NB4 (cell line): ENCODE measurements at regions not wholly inside any gene's neighbourhood (a gene's known extent, or its start where the extent isn't known, plus 50 kb on each side); places are given as distances from the start of the nearest gene placed in this dataset.

Experiments
- DNase-seq: peaks from one replicate; pipeline ENCODE4 v3.0.0; 2010; ENCODE audit warnings: low read depth
- H3K4me3 ChIP-seq: one replicate; pipeline ENCODE4 v1.5.1; 2011; ENCODE audit warnings: mild to moderate bottlenecking, low read depth, low read length, moderate library complexity
- MYC ChIP-seq: IDR thresholded peaks from 2 replicates; pipeline ENCODE4 v1.6.1; 2011; ENCODE audit warnings: low read depth, low read length
- POLR2A ChIP-seq: IDR thresholded peaks from 2 replicates; pipeline ENCODE4 v1.6.1; 2011; ENCODE audit warnings: mild to moderate bottlenecking; ENCODE audit not compliant: insufficient read length; ENCODE audit errors: extremely low read depth
- TF ChIP-seq, protein P1 (sequence below): IDR thresholded peaks from one replicate; pipeline ENCODE4 v1.5.1; 2012; ENCODE audit warnings: low read depth, low read length
- TF ChIP-seq, protein P2 (sequence below): IDR thresholded peaks from 2 replicates; pipeline ENCODE4 v1.6.1; 2011; ENCODE audit warnings: low read depth, low read length

DNA sequence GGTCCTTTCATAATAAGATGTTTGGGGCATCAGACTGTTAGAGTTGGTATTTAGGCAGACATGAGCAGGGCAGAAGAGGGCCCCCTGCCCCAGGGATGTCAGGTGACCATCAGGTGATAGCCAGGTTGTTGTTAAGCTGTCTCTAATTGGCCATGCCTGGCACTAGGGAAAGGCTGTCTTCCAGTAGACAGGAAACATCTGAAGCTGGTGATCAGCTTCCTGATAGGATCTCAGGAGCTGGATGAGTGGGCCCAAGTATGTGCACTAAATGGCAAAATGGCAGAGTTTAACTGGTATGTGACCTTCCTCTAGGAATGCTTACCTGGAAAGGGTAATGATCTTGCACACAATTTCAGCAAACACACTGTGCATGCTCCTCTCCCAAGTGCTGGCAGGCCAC is 190.7 kb downstream of the CDH26 start:
- no peak for DNase-seq
- H3K4me3 ChIP-seq: no peak overlapping the region
- TF ChIP-seq MYC (no peak), POLR2A (no peak)
- TF ChIP-seq, protein P1, sequence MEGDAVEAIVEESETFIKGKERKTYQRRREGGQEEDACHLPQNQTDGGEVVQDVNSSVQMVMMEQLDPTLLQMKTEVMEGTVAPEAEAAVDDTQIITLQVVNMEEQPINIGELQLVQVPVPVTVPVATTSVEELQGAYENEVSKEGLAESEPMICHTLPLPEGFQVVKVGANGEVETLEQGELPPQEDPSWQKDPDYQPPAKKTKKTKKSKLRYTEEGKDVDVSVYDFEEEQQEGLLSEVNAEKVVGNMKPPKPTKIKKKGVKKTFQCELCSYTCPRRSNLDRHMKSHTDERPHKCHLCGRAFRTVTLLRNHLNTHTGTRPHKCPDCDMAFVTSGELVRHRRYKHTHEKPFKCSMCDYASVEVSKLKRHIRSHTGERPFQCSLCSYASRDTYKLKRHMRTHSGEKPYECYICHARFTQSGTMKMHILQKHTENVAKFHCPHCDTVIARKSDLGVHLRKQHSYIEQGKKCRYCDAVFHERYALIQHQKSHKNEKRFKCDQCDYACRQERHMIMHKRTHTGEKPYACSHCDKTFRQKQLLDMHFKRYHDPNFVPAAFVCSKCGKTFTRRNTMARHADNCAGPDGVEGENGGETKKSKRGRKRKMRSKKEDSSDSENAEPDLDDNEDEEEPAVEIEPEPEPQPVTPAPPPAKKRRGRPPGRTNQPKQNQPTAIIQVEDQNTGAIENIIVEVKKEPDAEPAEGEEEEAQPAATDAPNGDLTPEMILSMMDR: no peak
- TF ChIP-seq, protein P2, sequence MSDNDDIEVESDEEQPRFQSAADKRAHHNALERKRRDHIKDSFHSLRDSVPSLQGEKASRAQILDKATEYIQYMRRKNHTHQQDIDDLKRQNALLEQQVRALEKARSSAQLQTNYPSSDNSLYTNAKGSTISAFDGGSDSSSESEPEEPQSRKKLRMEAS: no peak

DNA sequence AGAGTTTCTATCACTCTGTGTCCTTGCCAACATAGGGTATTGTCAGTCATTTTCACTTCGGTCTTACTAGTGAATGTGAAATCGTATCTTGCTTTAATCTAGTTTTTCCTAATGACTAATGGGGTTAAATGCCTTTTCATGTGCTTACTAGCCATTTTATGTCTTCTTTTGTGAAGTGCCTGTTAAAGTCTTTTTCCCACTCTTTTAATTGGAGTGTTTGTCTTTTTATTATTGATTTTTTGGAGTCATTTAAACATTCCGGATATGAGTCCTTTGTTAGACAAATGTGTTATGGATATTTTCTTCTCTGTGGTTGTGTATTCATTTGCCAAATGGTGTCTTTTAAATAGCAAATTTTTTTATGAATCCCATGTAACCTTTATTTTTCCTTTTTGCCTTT is 194.6 kb downstream of the CDH26 start:
- no peak overlapping the region for H3K4me3 ChIP-seq
- no peak for DNase-seq
- TF ChIP-seq, protein P1: no peak
- no peak for TF ChIP-seq MYC
- TF ChIP-seq POLR2A: no peak
- TF ChIP-seq, protein P2: no peak

DNA sequence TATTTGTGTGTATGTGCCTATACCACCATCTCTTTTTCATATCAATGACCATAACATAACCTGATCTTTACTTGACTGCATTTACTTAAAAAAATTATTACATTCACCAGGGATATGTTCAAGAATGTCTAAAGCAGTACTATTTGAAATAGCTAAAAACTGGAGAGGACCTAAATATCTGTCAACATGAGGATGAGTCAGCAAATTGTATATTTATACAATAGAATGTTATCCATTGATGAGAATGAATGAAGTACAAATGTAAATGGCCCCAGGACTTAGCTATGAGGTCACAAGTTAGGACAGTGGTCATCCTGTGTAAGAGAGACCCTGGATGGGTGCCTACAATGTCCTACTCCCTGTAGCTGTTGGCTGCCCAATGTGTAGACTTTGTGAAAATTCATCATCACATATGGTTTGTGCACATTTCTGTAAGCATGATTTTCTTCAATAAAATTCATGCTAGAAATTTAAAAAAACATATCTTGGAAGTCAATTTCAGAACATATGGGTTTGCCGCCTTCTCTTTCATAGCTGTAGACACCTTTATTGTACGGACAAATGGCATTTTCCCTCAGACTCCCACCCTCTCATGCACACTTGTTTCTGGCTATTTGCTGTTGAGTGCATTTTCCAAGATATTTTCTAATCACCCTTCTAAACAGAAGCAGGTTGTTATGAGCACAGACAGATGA is 202.4 kb downstream of the CDH26 start:
- DNase-seq: no peak
- TF ChIP-seq MYC (no peak), POLR2A (no peak)
- TF ChIP-seq, protein P1: no peak
- TF ChIP-seq, protein P2: no peak
- H3K4me3 ChIP-seq: no peak overlapping the region

DNA sequence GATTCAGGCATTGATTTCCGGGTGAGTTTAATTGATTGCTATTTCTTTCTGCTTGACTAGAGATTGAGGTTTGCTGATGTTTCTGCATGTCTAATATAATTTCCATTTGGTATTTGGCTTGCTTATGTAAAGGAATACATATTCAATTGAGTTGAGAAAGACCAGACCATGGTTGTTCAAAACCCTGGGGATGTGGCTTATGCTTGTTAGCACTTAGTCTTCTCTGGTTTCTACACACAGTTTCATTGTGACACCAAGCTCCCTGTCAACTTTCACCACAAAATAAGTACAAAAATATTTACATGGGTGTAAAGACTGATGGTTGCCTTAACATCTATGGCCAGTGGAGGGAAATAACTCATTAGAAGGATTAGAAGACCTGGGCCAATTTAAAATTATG is 209.6 kb downstream of the CDH26 start:
- no peak for DNase-seq
- no peak overlapping the region for H3K4me3 ChIP-seq
- TF ChIP-seq, protein P1: no peak
- TF ChIP-seq, protein P2: no peak
- TF ChIP-seq MYC (no peak), POLR2A (no peak)

DNA sequence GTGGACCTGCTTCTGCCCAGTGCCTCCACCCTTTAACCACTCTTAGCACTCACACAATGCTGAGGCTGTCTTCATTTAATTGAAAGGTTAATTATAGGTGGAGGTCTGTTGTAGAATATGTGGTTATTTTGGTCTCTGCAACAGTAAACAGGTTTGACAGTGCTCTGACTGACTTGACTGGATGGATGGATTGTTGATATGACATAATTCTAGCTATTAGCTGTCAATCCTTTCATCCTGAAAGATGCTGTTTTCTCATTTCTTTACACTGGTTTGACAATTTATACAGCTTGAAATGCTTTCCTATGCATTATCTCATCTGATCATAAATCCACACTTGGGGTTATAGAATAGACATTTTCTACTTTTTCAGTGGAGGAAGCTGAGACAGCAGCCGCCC is 210.7 kb downstream of the CDH26 start:
- DNase-seq: no peak
- no peak overlapping the region for H3K4me3 ChIP-seq
- no peak for TF ChIP-seq MYC
- TF ChIP-seq, protein P1: no peak

DNA sequence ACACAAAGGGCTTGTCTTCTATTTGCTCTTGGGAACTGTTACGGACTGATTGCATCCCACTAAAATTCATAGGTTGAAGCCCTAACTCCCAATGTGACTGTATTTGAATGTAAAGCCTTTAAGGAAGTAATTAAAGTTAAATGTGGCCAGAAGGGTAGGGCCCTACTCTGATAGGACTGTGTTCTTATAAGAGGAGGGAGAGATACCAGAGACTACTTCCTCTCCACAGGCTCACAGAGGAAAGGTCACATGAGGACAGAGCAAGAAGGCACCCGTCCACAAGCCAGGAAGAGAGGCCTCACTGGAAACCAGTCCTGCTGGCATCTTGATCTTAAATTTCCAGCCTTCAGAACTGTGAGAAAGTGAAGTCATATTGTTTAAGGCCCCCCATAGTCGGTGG is 211.9 kb downstream of the CDH26 start:
- H3K4me3 ChIP-seq: no peak overlapping the region
- peak; percentile 71 for DNase-seq
- TF ChIP-seq, protein P1: no peak
- TF ChIP-seq MYC (no peak), POLR2A (no peak)
- TF ChIP-seq, protein P2: no peak
